Fibroblast of lung (primary cell): ENCODE measurements at regions not wholly inside any gene's neighbourhood (a gene's known extent, or its start where the extent isn't known, plus 50 kb on each side); places are given as distances from the start of the nearest gene placed in this dataset.

Experiments
- DNase-seq, 2 donors: peaks; one replicate each; pipeline versions ENCODE4 v3.0.0 to v3.0.0-alpha.2; 2010; ENCODE audit warnings: low read depth in 2 of 2
- H2AFZ ChIP-seq: 2 replicates; pipeline ENCODE4 v1.5.1; 2012; ENCODE audit warnings: low read length, control low read depth, inconsistent platforms
- H3K27ac ChIP-seq: 2 replicates; pipeline ENCODE4 v1.5.1; 2011; ENCODE audit warnings: low read length, control low read depth; ENCODE audit not compliant: insufficient read depth
- H3K27me3 ChIP-seq: 2 replicates; pipeline ENCODE4 v1.5.1; 2011; ENCODE audit warnings: mild to moderate bottlenecking, low read length; ENCODE audit not compliant: control insufficient read depth, insufficient read depth
- H3K36me3 ChIP-seq: 2 replicates; pipeline ENCODE4 v1.5.1; 2011; ENCODE audit warnings: low read length; ENCODE audit not compliant: control insufficient read depth, insufficient read depth
- H3K4me1 ChIP-seq: 2 replicates; pipeline ENCODE4 v1.5.1; 2011; ENCODE audit warnings: low read length; ENCODE audit not compliant: control insufficient read depth, insufficient read depth; ENCODE audit errors: extremely low read depth
- H3K4me2 ChIP-seq: 2 replicates; pipeline ENCODE4 v1.5.1; 2011; ENCODE audit warnings: low read length, control low read depth; ENCODE audit not compliant: insufficient read depth; ENCODE audit errors: extremely low read depth
- H3K4me3 ChIP-seq, 4 experiments: fragments of 200-600 bp in 1 of 4; sonication (generic) in 1 of 4; replicated peaks in 1 of 4; 2 replicates each; pipeline ENCODE4 v1.5.1; 2011 to 2016; ENCODE audit warnings: low read length in 4 of 4, low read depth in 3 of 4, mild to moderate bottlenecking in 3 of 4, control low read depth in 2 of 4, inconsistent platforms in 1 of 4, mixed read lengths in 1 of 4; ENCODE audit not compliant: insufficient read depth in 1 of 4; ENCODE audit errors: control extremely low read depth in 1 of 4
- H3K79me2 ChIP-seq: 2 replicates; pipeline ENCODE4 v1.5.1; 2012; ENCODE audit warnings: mild to moderate bottlenecking, low read length, inconsistent platforms; ENCODE audit not compliant: control insufficient read depth, insufficient read depth
- H3K9ac ChIP-seq: 2 replicates; pipeline ENCODE4 v1.5.1; 2011; ENCODE audit warnings: mild to moderate bottlenecking, low read length, control low read depth; ENCODE audit not compliant: insufficient read depth
- H3K9me3 ChIP-seq: 2 replicates; pipeline ENCODE4 v1.5.1; 2012; ENCODE audit warnings: low read depth, low read length; ENCODE audit not compliant: control insufficient read depth, insufficient read depth
- H4K20me1 ChIP-seq: 2 replicates; pipeline ENCODE4 v1.5.1; 2011; ENCODE audit warnings: low read length; ENCODE audit not compliant: control insufficient read depth, insufficient read depth; ENCODE audit errors: extremely low read depth
- CTCF ChIP-seq, 2 donors: IDR thresholded peaks in 1 of 2; conservative IDR thresholded peaks in 1 of 2; 1 replicate in 1 of 2; 2 replicates in 1 of 2; pipeline ENCODE4 v1.5.1; 2011 to 2012; ENCODE audit warnings: low read length in 2 of 2, control low read depth in 1 of 2, inconsistent platforms in 1 of 2, low read depth in 1 of 2, mild to moderate bottlenecking in 1 of 2
- EZH2 ChIP-seq: IDR thresholded peaks from 2 replicates; pipeline ENCODE4 v1.5.1; 2012; ENCODE audit warnings: low read length, control low read depth, mild to moderate bottlenecking; ENCODE audit errors: missing control alignments

- H3K4me1 ChIP-seq = no peaks in the 10 kb centered on the region
- H3K27me3 ChIP-seq = no peaks in the 10 kb centered on the region
- H3K9ac ChIP-seq = no peak overlapping the region
- H3K79me2 ChIP-seq = no peaks in the 10 kb centered on the region
- no peak for DNase-seq
- H3K36me3 ChIP-seq = no peaks in the 10 kb centered on the region
- TF ChIP-seq CTCF (conservative IDR thresholded peaks at IDR 0.05 in 1 of 2, IDR thresholded peaks at IDR 0.05 in 1 of 2; ENCODE audit: low read depth in 1 of 2, low read length in 2 of 2) (no peak), EZH2 (no peak)
- H3K27ac ChIP-seq = no peak overlapping the region
- H4K20me1 ChIP-seq = no peaks in the 10 kb centered on the region
- no peak overlapping the region for H3K4me3 ChIP-seq
- H3K9me3 ChIP-seq = no peaks in the 10 kb centered on the region
- H2AFZ ChIP-seq = no peak overlapping the region
- H3K4me2 ChIP-seq = no peak overlapping the region
Observed at GRCh38 chr16:85544668-85545067, 68.5 kb upstream of the GSE1 start.

- no peak overlapping the region for H2AFZ ChIP-seq
- no peaks in the 10 kb centered on the region for H3K27me3 ChIP-seq
- H3K79me2 ChIP-seq = no peaks in the 10 kb centered on the region
- no peak overlapping the region for H3K4me3 ChIP-seq
- DNase-seq = no peak
- no peaks in the 10 kb centered on the region for H4K20me1 ChIP-seq
- H3K9ac ChIP-seq = no peak overlapping the region
- H3K9me3 ChIP-seq = no peaks in the 10 kb centered on the region
- H3K27ac ChIP-seq = no peak overlapping the region
- no peaks in the 10 kb centered on the region for H3K4me1 ChIP-seq
- no peaks in the 10 kb centered on the region for H3K36me3 ChIP-seq
- TF ChIP-seq EZH2 = no peak
- no peak for TF ChIP-seq CTCF (conservative IDR thresholded peaks at IDR 0.05 in 1 of 2, IDR thresholded peaks at IDR 0.05 in 1 of 2; ENCODE audit: low read depth in 1 of 2, low read length in 2 of 2)
- no peak overlapping the region for H3K4me2 ChIP-seq
Observed at GRCh38 chr16:85545227-85545818, 67.8 kb upstream of the GSE1 start.

GRCh38 chr16:85546585-85547447 lies 66.3 kb upstream of the GSE1 start:
- H3K4me1 ChIP-seq = no peaks in the 10 kb centered on the region
- no peaks in the 10 kb centered on the region for H3K27me3 ChIP-seq
- H3K9me3 ChIP-seq = no peaks in the 10 kb centered on the region
- no peak for TF ChIP-seq EZH2
- TF ChIP-seq CTCF (conservative IDR thresholded peaks at IDR 0.05 in 1 of 2, IDR thresholded peaks at IDR 0.05 in 1 of 2; ENCODE audit: low read depth in 1 of 2, low read length in 2 of 2) = peak in 1 of 2 donors; percentile 27
- no peaks in the 10 kb centered on the region for H3K36me3 ChIP-seq
- no peaks in the 10 kb centered on the region for H3K79me2 ChIP-seq
- no peaks in the 10 kb centered on the region for H4K20me1 ChIP-seq
- H3K27ac ChIP-seq = no peak overlapping the region
- no peak overlapping the region for H3K9ac ChIP-seq
- no peak overlapping the region for H2AFZ ChIP-seq
- H3K4me3 ChIP-seq = no peak overlapping the region
- no peak overlapping the region for H3K4me2 ChIP-seq
- DNase-seq = no peak
